GM12891 (cell line): ENCODE measurements at regions not wholly inside any gene's neighbourhood (a gene's known extent, or its start where the extent isn't known, plus 50 kb on each side); places are given as distances from the start of the nearest gene placed in this dataset.

Experiments
- PAX5 ChIP-seq: IDR thresholded peaks from 2 replicates; pipeline ENCODE4 v1.6.1; 2011; ENCODE audit warnings: low read length, moderate library complexity, mild to moderate bottlenecking; ENCODE audit not compliant: insufficient read depth, severe bottlenecking
- POLR2A ChIP-seq: IDR thresholded peaks from 2 replicates; pipeline ENCODE4 v1.6.1; 2011; ENCODE audit warnings: low read depth, low read length, control low read depth
- POLR2AphosphoS5 ChIP-seq: IDR thresholded peaks from 2 replicates; pipeline ENCODE4 v1.6.1; 2011; ENCODE audit warnings: low read depth, low read length, control low read depth
- POU2F2 ChIP-seq: IDR thresholded peaks from 2 replicates; pipeline ENCODE4 v1.6.1; 2011; ENCODE audit warnings: low read depth, mild to moderate bottlenecking, control low read depth, low read length, moderate library complexity
- SPI1 ChIP-seq: IDR thresholded peaks from 2 replicates; pipeline ENCODE4 v1.6.1; 2011; ENCODE audit warnings: low read depth, low read length, control low read depth
- TAF1 ChIP-seq: IDR thresholded peaks from 2 replicates; pipeline ENCODE4 v1.6.1; 2011; ENCODE audit warnings: low read depth, low read length, control low read depth

DNA sequence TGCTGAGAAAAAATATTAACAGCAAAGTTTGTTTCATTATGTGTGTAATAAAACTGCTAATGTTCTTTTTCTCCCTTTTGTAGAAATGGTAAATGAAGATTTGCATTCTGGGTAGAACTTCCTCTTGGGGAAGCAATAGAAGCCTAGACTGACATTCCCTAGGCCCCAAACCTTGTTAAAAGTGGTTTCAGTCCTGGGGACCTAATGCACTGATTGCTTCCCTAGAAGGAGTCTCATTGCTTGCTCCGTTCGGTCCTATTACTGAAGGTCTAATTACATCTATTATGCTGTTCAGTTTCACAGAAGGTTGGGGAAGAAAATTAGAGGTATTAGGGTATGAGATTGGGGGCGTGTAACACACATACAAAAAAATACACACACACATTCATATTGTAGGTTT, 893.8 kb downstream of the TLE4 start:
- TF ChIP-seq TAF1 = no peak
- TF ChIP-seq POLR2A = no peak
- no peak for TF ChIP-seq PAX5
- no peak for TF ChIP-seq POLR2AphosphoS5
- TF ChIP-seq SPI1 = no peak
- TF ChIP-seq POU2F2 = no peak
